GM10266 (cell line): ENCODE measurements at regions not wholly inside any gene's neighbourhood (a gene's known extent, or its start where the extent isn't known, plus 50 kb on each side); places are given as distances from the start of the nearest gene placed in this dataset.

Experiments used
- DNase-seq: peaks from one replicate; pipeline ENCODE4 v3.0.0; 2012; ENCODE audit errors: extremely low spot score
- TF ChIP-seq, protein P1 (sequence below): IDR thresholded peaks from 2 replicates; pipeline ENCODE4 v1.5.1; 2012; ENCODE audit warnings: mild to moderate bottlenecking, low read depth; ENCODE audit not compliant: control insufficient read depth, insufficient read depth; ENCODE audit errors: missing control alignments

DNA sequence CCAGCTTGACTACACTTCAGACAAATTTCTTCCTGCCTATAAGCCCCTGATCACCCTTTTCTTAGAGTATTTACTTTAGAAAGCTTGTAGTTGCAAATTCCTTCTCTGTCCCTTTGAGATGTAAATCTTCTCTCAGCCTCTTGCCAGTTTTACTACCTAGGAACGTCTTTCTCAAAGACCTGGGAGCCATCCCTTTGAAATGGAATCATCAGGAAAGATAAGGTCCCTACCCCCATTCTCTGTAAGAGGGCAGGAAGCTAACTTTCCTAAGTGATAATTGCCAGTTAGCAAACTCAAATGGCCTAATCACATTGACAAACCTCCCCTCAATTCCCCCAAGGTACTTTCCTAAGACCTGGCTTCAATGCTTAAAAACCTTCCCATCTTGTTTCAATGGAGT is 304.5 kb downstream of the MDFIC start:
- TF ChIP-seq, protein P1, sequence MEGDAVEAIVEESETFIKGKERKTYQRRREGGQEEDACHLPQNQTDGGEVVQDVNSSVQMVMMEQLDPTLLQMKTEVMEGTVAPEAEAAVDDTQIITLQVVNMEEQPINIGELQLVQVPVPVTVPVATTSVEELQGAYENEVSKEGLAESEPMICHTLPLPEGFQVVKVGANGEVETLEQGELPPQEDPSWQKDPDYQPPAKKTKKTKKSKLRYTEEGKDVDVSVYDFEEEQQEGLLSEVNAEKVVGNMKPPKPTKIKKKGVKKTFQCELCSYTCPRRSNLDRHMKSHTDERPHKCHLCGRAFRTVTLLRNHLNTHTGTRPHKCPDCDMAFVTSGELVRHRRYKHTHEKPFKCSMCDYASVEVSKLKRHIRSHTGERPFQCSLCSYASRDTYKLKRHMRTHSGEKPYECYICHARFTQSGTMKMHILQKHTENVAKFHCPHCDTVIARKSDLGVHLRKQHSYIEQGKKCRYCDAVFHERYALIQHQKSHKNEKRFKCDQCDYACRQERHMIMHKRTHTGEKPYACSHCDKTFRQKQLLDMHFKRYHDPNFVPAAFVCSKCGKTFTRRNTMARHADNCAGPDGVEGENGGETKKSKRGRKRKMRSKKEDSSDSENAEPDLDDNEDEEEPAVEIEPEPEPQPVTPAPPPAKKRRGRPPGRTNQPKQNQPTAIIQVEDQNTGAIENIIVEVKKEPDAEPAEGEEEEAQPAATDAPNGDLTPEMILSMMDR, result no peak

DNA sequence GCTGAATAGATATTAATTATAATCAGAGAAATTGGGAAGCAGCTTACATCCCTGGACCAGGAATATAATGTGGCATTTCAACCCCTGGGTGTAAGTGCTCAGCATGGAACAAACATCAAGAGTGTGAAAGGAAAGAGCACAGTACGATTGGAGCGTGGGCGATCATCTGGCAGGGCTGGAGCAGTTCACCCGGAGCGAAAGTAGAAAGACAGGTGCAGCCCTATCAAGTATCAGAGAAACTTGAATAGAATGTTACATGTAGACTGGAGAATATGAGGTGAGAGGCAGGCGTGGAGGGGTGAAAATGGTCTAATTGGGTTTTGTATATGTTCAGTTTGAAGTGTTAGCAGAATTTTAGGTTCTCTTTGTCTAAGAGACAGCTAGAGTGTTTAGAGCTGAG is 303.0 kb downstream of the MDFIC start:
- TF ChIP-seq, protein P1, result no peak

More for the DNA sequence above, 304.5 kb downstream of the MDFIC start:
- no peak for DNase-seq

DNA sequence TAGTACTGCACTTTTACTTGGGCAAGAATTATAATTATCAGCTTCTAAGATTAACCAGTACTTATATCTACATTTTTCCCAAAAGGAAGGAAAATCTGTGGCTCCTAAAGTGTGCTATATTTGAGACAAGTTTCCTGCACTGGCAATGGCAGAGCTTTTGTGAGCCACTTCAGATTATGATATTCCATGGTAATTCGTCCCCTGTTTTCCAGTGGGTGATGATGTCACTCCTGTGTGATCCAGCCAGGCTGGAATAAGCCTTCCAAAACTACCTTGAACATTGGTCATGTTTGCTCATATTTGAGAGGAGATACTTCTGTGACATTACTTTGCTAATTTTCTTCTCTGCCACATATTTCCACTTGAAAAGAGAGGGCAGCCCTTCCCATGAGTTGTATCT is 302.1 kb downstream of the MDFIC start:
- no peak for DNase-seq
- TF ChIP-seq, protein P1, result no peak

More for the DNA sequence above, 303.0 kb downstream of the MDFIC start:
- DNase-seq, result no peak

DNA sequence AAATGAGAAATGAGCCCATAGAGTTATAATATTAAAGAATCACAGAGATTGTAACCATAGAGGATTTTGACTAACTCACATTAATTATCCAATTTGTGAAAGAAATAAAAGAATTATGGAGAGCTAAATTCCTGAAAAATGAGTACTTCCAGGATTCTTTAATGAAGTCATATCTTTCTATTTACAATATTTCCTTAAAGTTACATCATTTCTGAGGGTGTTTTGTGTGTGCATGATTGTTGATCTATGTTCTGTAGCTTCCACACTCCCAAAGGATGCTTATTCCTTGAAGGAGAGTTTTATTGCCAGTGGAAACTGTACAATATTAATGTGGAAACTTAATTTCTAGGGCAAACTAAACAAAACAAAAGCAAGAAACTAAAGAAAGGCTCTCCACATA is 299.6 kb downstream of the MDFIC start:
- TF ChIP-seq, protein P1, result no peak
- DNase-seq, result no peak

DNA sequence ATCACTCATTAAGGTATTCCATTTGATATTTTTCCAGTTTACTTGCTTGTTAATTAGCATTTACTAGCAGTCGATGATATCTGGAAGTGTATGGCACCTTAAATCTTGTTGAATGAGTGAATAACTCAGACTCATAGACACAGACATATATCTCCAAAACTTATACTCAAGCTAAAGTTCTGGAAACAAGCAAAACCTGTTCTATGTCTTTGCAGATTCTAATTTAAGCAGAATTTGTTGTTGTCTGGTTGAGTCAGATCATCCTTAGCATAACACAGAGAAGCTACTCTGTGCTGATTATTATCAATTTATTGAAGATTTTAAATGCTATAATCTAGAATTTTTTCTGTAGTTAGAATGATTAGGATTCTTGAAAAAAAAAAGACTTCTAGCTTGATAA is 296.2 kb downstream of the MDFIC start:
- TF ChIP-seq, protein P1, result no peak
- no peak for DNase-seq

DNA sequence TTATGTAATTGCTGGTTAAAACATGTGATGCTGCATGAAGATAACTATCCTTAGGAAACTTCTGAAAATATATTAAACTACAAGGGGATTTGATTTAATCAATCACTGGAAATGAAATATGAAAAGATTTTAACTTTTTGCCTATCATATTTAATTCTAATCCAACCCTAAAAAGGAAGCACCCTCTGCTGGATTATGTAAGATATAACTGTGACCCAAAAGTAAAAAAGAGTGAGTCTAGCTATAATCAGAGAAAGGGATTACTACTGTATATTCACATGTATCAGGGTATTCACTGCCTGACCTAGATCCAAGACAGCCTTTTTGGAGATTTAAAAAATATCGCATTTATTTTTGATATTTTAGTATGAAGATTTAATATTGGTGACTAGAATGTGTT is 295.5 kb downstream of the MDFIC start:
- TF ChIP-seq, protein P1, result peak; percentile 23
- DNase-seq, result peak; percentile 4

DNA sequence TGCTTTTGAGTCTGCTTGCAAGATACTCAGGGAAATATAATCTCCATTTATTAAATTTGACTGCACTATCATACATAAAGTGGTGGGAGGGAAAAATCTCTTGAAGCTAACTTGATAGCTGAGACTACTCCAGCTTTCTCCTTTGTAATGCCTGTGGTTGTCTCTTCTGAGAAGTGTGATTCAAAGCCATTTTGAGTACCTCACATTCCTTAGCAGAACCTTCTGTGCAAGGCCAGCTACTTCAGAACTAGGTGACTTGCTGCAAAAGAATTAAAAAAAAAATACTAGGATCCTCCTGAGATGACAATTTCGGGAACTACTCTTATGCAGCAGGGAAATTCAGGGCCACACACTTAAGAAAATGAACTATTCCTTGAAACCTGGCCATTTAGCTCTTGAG is 294.8 kb downstream of the MDFIC start:
- no peak for DNase-seq
- TF ChIP-seq, protein P1, result no peak
